Lower leg skin (tissue), 4 donors: ENCODE measurements at regions not wholly inside any gene's neighbourhood (a gene's known extent, or its start where the extent isn't known, plus 50 kb on each side); places are given as distances from the start of the nearest gene placed in this dataset.

Source experiments
- DNase-seq, 2 donors: peaks; one replicate each; pipeline ENCODE4 v3.0.0-alpha.2; 2019; ENCODE audit warnings: low spot score in 2 of 2
- H3K4me3 ChIP-seq: fragments of 200-600 bp; sonication (generic); 2 replicates; pipeline ENCODE4 v1.5.1; 2017; ENCODE audit warnings: mild to moderate bottlenecking, low read depth; ENCODE audit not compliant: poor library complexity, severe bottlenecking
- CTCF ChIP-seq, 3 donors: fragments of 450-650 bp; IDR thresholded peaks; one replicate each; pipeline ENCODE4 v1.5.1; 2016; ENCODE audit warnings: antibody characterized with exemption in 3 of 3, mild to moderate bottlenecking in 3 of 3, moderate library complexity in 2 of 3
- POLR2A ChIP-seq, 2 donors: fragments of 450-650 bp; IDR thresholded peaks; one replicate each; pipeline ENCODE4 v1.6.1; 2016 to 2017; ENCODE audit warnings: antibody characterized with exemption in 2 of 2, mild to moderate bottlenecking in 1 of 2, moderate library complexity in 1 of 2
- WGBS, 2 donors: methylation state at CpG; one replicate each; pipeline ENCODE4 v1.1.5; 2018; 5-methylcytosine and 5-hydroxymethylcytosine counted together
- intact Hi-C: fragments of 100-400 bp; cut with DNase I; formaldehyde crosslinking; loops from one replicate; pipeline ENCODE4 v1.15.0; 2023; ENCODE audit warnings: low total_unique reads

- no peak for TF ChIP-seq CTCF (IDR thresholded peaks at IDR 0.05)
- TF ChIP-seq POLR2A (IDR thresholded peaks at IDR 0.05): no peak
- 58 to 90% methylated on average over 3 of the region's 3 CpGs for WGBS, 2 donors
- intact Hi-C loops: no loop called here
- no peak for DNase-seq
- no peak overlapping the region for H3K4me3 ChIP-seq
These were observed 54.2 kb upstream of the RMST start for GRCh38 chr12:97408363-97408762.

GRCh38 chr12:97411341-97411740 is 51.3 kb upstream of the RMST start:
- intact Hi-C loops: no loop called here
- TF ChIP-seq CTCF (IDR thresholded peaks at IDR 0.05): no peak
- TF ChIP-seq POLR2A (IDR thresholded peaks at IDR 0.05): no peak
- no peak overlapping the region for H3K4me3 ChIP-seq
- no peak for DNase-seq
- 71 to 77% methylated on average over 3 of the region's 3 CpGs for WGBS, 2 donors
